Left cardiac atrium (tissue), 4 donors: ENCODE measurements at regions not wholly inside any gene's neighbourhood (a gene's known extent, or its start where the extent isn't known, plus 50 kb on each side); places are given as distances from the start of the nearest gene placed in this dataset.
"Not testable (repeated sequence)": the region's sequence is repeated elsewhere in the genome, so short reads cannot be mapped to it uniquely, and the experiment has no call there.

Source experiments
- ATAC-seq, 2 donors: fragments of 200-7000 bp; cut with Tn5 transposase; one replicate each; pipeline ENCODE4 v1.9.1; 2020; ENCODE audit warnings: mild to moderate bottlenecking in 2 of 2, moderate library complexity in 2 of 2
- DNase-seq: peaks from one replicate; pipeline ENCODE4 v3.0.0-alpha.2; 2020
- intact Hi-C, 2 donors: fragments of 100-400 bp; cut with DNase I; formaldehyde crosslinking; loops; one replicate each; pipeline versions ENCODE4 v1.14.1 to v1.15.1; 2022 to 2023
- donor health status: DM: no; HTN: yes; CAD: no.
- donor health status: DM: no; HTN: yes; CAD: no; lungs with severe emphysema.
- donor health status: DM: yes; HTN: yes; CAD: no.
- donor health status: Dilated cardiomyopathy.

DNA sequence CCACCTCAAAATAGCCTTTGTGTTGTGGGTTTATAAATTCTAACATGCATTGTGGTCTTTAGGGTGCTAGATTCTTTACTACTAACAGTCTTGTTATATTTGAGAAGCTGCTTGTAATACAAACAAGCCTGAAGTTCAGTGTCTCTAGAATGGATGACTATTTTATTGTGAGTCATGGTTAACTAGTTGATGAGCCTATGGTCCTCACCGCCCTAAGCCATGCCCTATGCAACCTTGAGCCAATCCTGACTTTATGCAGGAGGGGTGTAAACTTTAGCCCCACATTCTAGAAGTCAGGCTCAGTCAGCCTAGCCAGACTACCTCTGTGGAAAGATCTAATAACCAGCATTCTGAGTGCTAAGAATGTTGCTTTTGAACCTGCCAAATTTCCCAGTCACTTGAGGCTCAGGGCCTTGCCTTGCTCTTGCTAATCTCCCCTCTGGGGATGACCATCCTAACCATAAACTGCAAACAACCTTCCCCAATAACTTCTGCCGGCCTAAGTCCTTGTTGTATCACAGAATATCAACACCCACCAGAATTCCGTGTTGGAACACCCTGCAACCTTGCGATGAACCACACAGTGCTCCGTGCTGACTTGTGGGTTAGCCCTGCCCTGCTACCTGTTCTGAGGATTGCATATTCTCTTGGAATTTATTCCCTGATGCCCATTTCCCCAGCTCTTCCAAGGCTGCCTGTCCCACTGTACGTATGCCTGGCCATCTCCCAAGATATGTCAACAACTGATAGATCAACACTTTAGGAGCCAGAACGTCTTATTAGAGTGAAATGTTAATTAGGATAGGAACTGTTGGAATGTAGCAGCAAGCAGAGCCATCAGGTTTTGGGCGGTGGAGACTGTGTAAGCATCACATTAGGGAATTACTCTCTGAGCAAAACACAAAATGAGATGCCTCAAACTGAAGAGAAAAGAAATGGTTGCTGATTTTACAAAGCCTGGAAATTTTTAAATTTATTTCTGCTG is 71.7 kb upstream of the CEP85L start:
- intact Hi-C loops: no loop called here
- ATAC-seq: peak in 1 of 2 donors; percentile 35
- no peak for DNase-seq

- ATAC-seq (no peak), DNase-seq (no peak)
- intact Hi-C loops: no loop called here
Measured at GRCh38 chr6:118720125-118720473, 68.7 kb upstream of the CEP85L start.

DNA sequence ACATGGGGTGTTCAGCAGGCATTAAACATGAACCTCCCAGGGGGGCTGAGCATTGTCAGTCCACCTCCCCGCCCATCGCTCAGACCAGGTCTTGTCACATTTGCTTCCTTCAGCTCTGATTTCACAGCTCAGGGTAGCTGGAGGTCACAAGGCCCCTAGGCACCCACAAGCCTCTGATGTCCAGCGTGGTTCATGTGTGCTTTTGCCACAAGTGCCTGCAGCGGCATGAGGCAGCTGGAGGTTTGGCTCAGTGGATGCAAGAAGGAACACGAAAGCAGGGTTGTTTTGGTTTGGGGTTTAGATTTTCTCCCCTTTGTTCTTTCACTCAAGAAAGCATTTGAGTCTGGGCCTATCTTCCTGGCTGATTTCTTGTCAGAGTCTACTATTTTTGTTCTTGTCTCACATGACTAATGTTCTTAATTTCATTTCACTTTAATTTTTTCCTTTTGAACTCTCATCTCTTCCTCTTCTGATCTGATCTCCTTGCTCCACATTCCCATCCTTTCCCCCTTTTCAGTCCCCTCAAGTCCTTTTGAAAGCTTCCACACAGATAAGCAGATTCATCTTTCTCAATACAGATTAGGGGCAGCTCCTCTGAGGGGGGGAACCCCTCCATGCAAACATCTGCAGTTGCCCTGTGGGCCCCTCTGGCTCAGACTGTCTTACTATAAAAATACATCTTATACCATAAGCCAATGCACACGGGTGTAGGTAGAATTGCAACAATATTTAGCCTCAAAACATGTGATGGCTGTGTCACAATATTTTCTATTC is 68.1 kb upstream of the CEP85L start:
- ATAC-seq (no peak), DNase-seq (no peak)
- intact Hi-C loops: no loop called here

DNA sequence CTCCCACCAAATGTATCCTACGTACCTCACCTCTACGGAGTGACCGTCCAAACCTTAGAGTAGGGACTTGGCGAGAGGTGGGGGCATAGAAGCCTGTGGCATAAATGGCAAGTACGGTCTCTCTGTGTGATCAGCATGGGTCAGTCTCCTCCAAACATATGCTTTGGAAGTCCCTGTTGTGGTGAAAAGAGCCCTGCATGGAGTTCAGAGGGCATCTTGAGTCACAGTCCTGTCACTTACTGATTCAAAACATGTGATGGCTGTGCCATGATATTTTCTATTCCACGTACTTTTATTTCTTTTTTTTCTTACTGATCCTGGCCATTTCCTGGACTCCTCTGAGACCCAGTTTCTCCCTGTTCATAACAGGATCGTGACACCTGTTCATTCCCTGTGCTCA is 67.5 kb upstream of the CEP85L start:
- DNase-seq: no peak
- intact Hi-C loops: no loop called here

GRCh38 chr6:118718297-118718696 is 66.9 kb upstream of the CEP85L start:
- intact Hi-C loops: no loop called here
- no peak for DNase-seq
- no peak for ATAC-seq

More for the DNA sequence above, 67.5 kb upstream of the CEP85L start:
- no peak for ATAC-seq

- ATAC-seq: no peak
- no peak for DNase-seq
- intact Hi-C loops: no loop called here
Measured at GRCh38 chr6:118717106-118717505, 65.7 kb upstream of the CEP85L start.

DNA sequence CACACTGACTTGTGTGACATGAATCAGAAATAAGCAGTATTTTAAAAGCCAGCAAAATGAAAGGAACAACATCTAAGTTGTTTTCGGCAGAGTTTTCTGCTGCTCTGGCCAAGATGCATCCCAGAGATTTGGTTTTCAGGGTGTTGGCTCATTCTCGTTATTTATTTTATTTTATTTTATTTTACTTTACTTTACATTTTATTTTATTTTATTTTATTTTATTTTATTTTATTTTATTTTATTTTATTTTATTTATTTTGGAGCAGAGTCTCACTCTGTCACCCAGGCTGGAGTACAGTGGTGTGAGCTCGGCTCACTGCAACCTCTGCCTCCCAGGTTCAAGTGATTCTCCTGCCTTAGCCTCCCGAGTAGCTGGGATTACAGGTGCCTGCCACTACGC is 64.5 kb upstream of the CEP85L start:
- ATAC-seq, intact Hi-C loops, DNase-seq: not testable (repeated sequence)

- intact Hi-C loops: no loop called here
- no peak for ATAC-seq
- no peak for DNase-seq
Measured at GRCh38 chr6:118715376-118715775, 64.0 kb upstream of the CEP85L start.

DNA sequence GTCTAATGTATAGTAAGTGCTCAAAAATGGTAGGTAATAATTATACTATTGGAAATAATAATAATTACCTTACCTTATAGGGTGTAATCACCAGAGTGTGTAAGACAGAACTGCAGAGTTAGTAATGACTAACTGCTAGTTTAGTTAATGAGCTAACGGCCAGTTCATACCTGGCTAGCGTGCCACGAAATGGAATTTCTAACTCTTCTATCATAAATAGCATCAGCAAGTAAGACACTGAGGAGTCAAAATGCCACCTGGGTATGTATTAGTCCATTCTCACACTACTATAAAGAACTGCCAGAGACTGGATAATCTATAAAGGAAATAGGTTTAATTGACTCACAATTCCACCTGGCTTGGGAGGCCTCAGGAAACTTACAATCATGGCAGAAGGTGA is 63.4 kb upstream of the CEP85L start:
- ATAC-seq: no peak
- intact Hi-C loops: no loop called here
- DNase-seq: no peak

- intact Hi-C loops: no loop called here
- no peak for DNase-seq
- ATAC-seq: peak in 1 of 2 donors; percentile 22
Measured at GRCh38 chr6:118712969-118713368, 61.6 kb upstream of the CEP85L start.

DNA sequence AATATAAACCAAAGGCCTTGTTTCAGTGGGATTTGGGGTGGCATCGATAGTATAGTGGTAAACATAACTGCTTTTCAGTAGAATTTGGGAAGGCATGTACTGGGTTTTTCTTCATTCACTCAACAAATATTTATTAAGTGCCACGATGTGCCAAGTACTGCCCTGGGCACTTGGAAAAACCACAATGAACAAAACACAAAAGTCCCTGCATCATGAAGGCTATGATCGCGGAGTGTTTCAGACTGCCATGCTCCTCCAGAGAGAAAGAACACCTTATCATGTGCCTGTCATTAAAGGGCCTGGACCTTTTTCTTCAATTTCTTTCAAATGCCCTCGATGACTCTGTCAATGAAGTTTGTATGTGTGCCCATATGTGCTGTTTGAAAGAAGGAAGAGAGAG is 59.2 kb upstream of the CEP85L start:
- ATAC-seq (no peak), DNase-seq (no peak)
- intact Hi-C loops: no loop called here

DNA sequence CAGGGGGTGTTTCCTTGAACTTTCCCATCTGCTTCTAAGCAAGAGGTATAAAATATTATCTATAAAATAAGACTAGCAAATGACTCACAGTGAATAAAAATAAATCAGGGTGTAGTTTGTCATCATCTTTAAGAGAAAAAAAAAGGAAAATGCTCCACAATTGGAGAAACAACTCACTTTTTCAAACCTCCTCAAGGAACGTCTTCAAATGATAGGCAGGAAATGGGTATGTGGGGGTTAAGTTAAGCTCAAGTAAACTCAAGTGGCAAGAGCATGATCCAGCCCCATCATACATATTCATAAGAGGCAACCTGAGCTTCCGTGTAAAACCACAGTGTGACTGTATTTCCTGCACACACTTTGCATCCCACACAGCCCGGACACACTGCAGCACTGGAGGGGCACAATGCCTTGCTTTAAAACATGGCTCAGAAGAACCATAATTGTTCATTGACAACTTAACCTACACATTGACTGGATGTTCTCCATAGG is 58.5 kb upstream of the CEP85L start:
- peak; percentile 35 to 58 for ATAC-seq
- intact Hi-C loops: loop anchor here in 1 of 2 donors (10.0 kb wide), 1 partner anchor 55 kb away; the partner anchor contains the start of gene CEP85L
- DNase-seq: no peak

DNA sequence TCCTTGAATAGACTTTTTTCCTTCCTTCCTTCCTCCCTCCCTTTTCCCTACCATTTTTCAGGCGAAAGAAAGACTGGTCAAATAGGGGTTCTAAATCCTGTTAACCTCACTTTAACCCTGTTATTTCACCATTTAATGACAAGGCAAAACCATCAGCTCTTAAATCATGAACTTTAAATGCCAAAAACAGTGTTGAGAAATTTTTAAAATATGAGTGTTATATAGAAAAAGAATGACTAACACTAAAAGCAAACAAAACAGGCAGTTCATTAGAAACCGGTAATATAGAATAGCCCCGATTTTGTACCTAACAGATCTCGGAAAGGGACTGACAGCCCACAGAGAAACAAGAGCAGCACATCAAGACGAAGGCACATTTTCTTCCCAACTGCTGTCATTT is 57.4 kb upstream of the CEP85L start:
- peak in 1 of 2 donors; percentile 2 for ATAC-seq
- no peak for DNase-seq
- intact Hi-C loops: loop anchor here in 1 of 2 donors (10.0 kb wide), 1 partner anchor 54 kb away; the partner anchor contains the start of gene CEP85L

DNA sequence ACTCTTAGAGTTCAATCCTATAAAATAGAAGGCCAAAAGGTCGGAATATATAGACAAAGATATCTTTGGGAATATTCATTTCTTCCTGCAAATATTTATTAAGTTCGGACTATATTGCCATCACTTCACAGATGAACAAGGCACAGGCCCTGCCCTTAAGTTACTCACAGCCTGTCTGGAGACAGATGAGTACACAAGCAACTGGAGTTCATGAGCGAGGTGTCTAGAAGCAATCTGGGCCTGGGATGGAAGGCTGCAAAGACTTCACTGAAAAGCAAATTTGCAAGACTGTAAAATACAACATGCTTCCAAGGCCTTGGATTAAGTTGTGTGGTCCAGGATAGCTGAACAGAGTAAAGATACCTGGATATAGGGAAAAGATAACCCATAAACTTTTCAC is 56.7 kb upstream of the CEP85L start:
- DNase-seq: no peak
- intact Hi-C loops: loop anchor here in 1 of 2 donors (10.0 kb wide), 1 partner anchor 53 kb away; the partner anchor contains the start of gene CEP85L
- no peak for ATAC-seq

DNA sequence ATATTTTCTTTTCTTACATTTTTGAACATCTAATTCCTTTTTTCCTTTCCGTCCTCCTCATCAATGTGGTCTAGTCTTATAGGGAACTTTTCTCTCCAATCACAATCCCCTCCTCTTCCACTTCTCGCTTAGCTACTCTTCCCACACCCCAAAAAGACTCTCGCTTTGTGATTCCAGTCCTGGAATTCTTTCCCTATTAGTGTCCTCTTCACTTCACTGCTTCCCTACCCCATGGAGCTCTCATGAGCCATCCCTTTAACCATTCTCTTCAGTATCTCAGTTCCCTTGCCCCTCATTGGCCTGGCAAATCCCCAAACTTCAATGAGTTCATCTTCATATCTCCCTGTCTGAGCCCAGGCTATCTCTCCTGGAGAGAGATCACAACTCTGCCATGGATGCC is 55.3 kb upstream of the CEP85L start:
- DNase-seq: no peak
- ATAC-seq: peak in 1 of 2 donors; percentile 38
- intact Hi-C loops: loop anchor here in 1 of 2 donors (10.0 kb wide), 1 partner anchor 52 kb away; the partner anchor contains the start of gene CEP85L

DNA sequence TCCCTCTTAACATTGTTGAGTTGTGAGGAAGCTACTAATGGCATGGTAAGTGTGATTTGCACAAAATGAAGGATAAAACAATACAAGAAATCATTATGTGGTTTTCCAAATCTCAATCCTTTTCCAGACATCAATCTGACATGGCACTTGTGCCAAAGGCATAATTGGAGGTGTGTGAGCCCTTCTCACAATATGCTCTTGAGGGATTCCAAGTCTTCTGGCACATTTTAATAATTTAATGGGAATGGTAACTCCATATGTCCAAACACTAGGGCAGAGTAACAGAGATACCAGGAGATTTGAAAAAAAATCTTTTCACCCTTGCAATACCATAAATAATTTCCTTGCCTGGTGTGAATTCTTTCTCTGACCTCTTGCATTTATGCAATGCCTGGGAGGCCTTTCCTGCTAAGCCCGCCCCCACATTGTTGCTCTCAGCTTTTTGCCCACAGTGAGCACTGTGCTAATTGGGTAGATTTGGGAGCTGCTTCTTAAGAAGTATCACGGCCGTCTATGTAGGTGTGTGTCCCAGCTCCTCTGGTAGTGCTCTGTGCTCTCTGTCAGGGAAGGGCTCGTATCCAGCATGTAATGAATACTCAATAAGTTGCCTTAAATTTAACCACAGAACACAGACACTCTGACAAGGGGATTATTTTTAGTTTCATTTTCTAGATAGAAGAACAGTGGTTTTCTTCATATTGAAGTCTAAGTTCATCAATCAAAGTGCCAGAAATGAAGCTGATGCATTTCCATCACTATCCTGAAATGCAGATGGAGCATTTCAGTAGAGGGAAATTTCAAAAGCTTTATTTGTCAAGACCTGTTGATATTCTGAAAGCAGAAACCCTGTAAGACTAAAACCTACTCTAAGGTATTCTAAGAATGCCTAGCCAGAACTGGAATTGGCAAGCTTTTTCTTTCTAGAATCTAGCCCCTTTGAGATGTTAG is 54.4 kb upstream of the CEP85L start:
- intact Hi-C loops: loop anchor here in 1 of 2 donors (10.0 kb wide), 1 partner anchor 51 kb away; the partner anchor contains the start of gene CEP85L
- ATAC-seq (peak; percentile 7 to 37), DNase-seq (no peak)

GRCh38 chr6:118704915-118705314 is 53.5 kb upstream of the CEP85L start:
- intact Hi-C loops: loop anchor here in 1 of 2 donors (10.0 kb wide), 1 partner anchor 50 kb away; the partner anchor contains the start of gene CEP85L
- no peak for DNase-seq
- ATAC-seq: no peak

DNA sequence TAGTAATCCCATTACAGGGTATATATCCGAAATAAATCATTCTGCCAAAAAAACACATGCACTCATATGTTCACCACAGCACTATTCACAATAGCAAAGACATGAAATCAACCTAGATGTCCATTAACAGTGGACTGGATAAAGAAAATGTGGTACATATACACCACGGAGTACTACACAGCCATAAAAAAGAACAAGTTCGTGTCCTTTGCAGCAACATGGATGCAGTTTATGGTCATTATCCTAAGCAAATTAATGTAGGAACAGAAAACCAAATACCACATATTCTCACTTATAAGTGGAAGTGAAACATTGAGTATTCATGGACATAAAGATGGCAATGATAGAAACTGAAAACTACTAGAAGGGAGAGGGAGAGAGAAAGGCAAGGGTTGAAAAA is 49.9 kb upstream of the CEP85L start:
- not testable (repeated sequence) for ATAC-seq, DNase-seq
- intact Hi-C loops: loop anchor here in 1 of 2 donors (10.0 kb wide), 1 partner anchor 46 kb away; the partner anchor contains the start of gene CEP85L
